ENCODE measurements at regions not wholly inside any gene's neighbourhood (a gene's known extent, or its start where the extent isn't known, plus 50 kb on each side); places are given as distances from the start of the nearest gene placed in this dataset.

GRCh38 chr2:45168711-45169338, 159.6 kb upstream of the SIX2 start:
- Histone ChIP-seq H3K9ac (ENCODE audit: low read length) (no peak overlapping the region), H3K4me1 (ENCODE audit: insufficient read depth, low read length, severe bottlenecking) (peaks cover 41% of the 10 kb centered on the region), H3K27ac (ENCODE audit: low read depth, low read length, poor library complexity, severe bottlenecking) (no peak overlapping the region), H3K4me3 (ENCODE audit: low read depth, low read length, poor library complexity, severe bottlenecking) (no peak overlapping the region), H3K27me3 (ENCODE audit: insufficient read depth, low read length) (no peaks in the 10 kb centered on the region), H3K4me2 (ENCODE audit: low read length) (no peak overlapping the region), H3K9me2 (ENCODE audit: low read depth, low read length) (no peaks in the 10 kb centered on the region), H2AFZ (ENCODE audit: low read length) (no peak overlapping the region), H3K9me3 (ENCODE audit: low read length) (no peaks in the 10 kb centered on the region), H3K79me2 (ENCODE audit: insufficient read depth, low read length) (no peaks in the 10 kb centered on the region), H3F3A (ENCODE audit: insufficient read depth, low read length) (no peaks in the 10 kb centered on the region), H3K36me3 (ENCODE audit: insufficient read depth, low read length) (no peaks in the 10 kb centered on the region), H4K20me1 (ENCODE audit: insufficient read depth, low read length) (no peaks in the 10 kb centered on the region)
- TF ChIP-seq CTCF (IDR thresholded peaks at IDR 0.05; ENCODE audit: low read length) (no peak), EZH2 (IDR thresholded peaks at IDR 0.05; ENCODE audit: borderline replicate concordance, low read length) (no peak)

DNA sequence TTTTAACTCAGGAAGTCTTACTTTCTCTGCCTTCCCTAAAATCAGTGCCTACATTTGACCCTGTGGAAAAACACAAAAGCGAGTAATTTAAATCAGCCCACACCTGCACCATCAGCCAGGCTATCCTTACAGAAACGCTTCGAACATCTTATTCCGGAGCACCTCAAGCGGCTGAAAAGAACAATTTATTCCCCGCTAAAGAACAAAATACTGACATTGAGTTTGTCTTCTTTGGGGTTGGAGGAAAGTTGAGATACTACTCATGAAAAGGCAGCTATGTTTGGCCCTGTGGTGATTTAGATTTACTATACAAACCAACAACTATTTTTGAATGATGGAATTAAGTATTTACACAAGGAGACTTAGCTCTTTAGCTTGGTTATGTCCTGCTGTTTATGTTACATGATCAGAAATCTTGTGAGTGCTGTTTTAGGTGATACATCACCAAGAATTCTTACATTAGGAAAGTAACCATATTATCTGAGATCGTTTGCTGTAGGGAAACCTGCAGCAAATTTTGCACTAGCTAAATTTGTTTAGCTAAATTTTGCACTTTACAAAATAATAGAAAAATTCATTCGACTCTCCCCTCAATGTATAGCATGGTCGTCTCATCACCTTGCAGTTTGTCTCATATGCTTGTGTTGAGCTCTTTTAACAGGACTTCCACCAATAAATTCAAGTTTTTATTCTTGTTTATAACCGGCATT, 158.8 kb upstream of the SIX2 start:
- Histone ChIP-seq H4K20me1 (ENCODE audit: insufficient read depth, low read length) (no peaks in the 10 kb centered on the region), H3K4me3 (ENCODE audit: low read depth, low read length, poor library complexity, severe bottlenecking) (no peak overlapping the region), H3K9me2 (ENCODE audit: low read depth, low read length) (no peaks in the 10 kb centered on the region), H3K36me3 (ENCODE audit: insufficient read depth, low read length) (no peaks in the 10 kb centered on the region), H3K9ac (ENCODE audit: low read length) (no peak overlapping the region), H3K27me3 (ENCODE audit: insufficient read depth, low read length) (no peaks in the 10 kb centered on the region), H3F3A (ENCODE audit: insufficient read depth, low read length) (no peaks in the 10 kb centered on the region), H3K27ac (ENCODE audit: low read depth, low read length, poor library complexity, severe bottlenecking) (no peak overlapping the region), H3K9me3 (ENCODE audit: low read length) (no peaks in the 10 kb centered on the region), H3K79me2 (ENCODE audit: insufficient read depth, low read length) (no peaks in the 10 kb centered on the region), H3K4me2 (ENCODE audit: low read length) (no peak overlapping the region), H2AFZ (ENCODE audit: low read length) (no peak overlapping the region), H3K4me1 (ENCODE audit: insufficient read depth, low read length, severe bottlenecking) (peaks cover 43% of the 10 kb centered on the region)
- no peak for TF ChIP-seq CTCF (IDR thresholded peaks at IDR 0.05; ENCODE audit: low read length)
- no peak for TF ChIP-seq EZH2 (IDR thresholded peaks at IDR 0.05; ENCODE audit: borderline replicate concordance, low read length)

GRCh38 chr2:45166229-45166890, 157.1 kb upstream of the SIX2 start:
- peaks cover 47% of the 10 kb centered on the region for H3K4me1 ChIP-seq (ENCODE audit: insufficient read depth, low read length, severe bottlenecking)
- H2AFZ ChIP-seq (ENCODE audit: low read length), result no peak overlapping the region
- H3K36me3 ChIP-seq (ENCODE audit: insufficient read depth, low read length), result no peaks in the 10 kb centered on the region
- TF ChIP-seq EZH2 (IDR thresholded peaks at IDR 0.05; ENCODE audit: borderline replicate concordance, low read length) (no peak), CTCF (IDR thresholded peaks at IDR 0.05; ENCODE audit: low read length) (no peak)
- no peaks in the 10 kb centered on the region for H3K27me3 ChIP-seq (ENCODE audit: insufficient read depth, low read length)
- H3K27ac ChIP-seq (ENCODE audit: low read depth, low read length, poor library complexity, severe bottlenecking), result peak overlapping the region; percentile 83
- H3K4me3 ChIP-seq (ENCODE audit: low read depth, low read length, poor library complexity, severe bottlenecking), result no peak overlapping the region
- H3K79me2 ChIP-seq (ENCODE audit: insufficient read depth, low read length), result no peaks in the 10 kb centered on the region
- peak overlapping the region; percentile 22 for H3K4me2 ChIP-seq (ENCODE audit: low read length)
- H3K9me2 ChIP-seq (ENCODE audit: low read depth, low read length), result no peaks in the 10 kb centered on the region
- no peaks in the 10 kb centered on the region for H3K9me3 ChIP-seq (ENCODE audit: low read length)
- no peaks in the 10 kb centered on the region for H4K20me1 ChIP-seq (ENCODE audit: insufficient read depth, low read length)
- peak overlapping the region; percentile 27 for H3K9ac ChIP-seq (ENCODE audit: low read length)
- no peaks in the 10 kb centered on the region for H3F3A ChIP-seq (ENCODE audit: insufficient read depth, low read length)

Measured in OCI-LY1 (cell line).